Activated T-cell treated with anti-CD3 and anti-CD28 coated beads, Interleukin-2, amount 50 U/mL, for 1 hour (primary cell): ENCODE measurements at regions not wholly inside any gene's neighbourhood (a gene's known extent, or its start where the extent isn't known, plus 50 kb on each side); places are given as distances from the start of the nearest gene placed in this dataset.

Source experiments
- DNase-seq: peaks from one replicate; pipeline ENCODE4 v3.0.0-alpha.2; 2020

- no peak for DNase-seq
Observed at GRCh38 chr7:3235322-3235721, 65.7 kb upstream of the SDK1 start.

- no peak for DNase-seq
Observed at GRCh38 chr7:3236268-3236667, 64.8 kb upstream of the SDK1 start.

- no peak for DNase-seq
Observed at GRCh38 chr7:3238525-3239210, 62.4 kb upstream of the SDK1 start.

- no peak for DNase-seq
Observed at GRCh38 chr7:3239291-3239691, 61.8 kb upstream of the SDK1 start.

- DNase-seq, result no peak
Observed at GRCh38 chr7:3240826-3241430, 60.1 kb upstream of the SDK1 start.

GRCh38 chr7:3241686-3242258 is 59.3 kb upstream of the SDK1 start:
- no peak for DNase-seq

- DNase-seq, result no peak
Observed at GRCh38 chr7:3242398-3242972, 58.6 kb upstream of the SDK1 start.

GRCh38 chr7:3243256-3243655 is 57.8 kb upstream of the SDK1 start:
- DNase-seq, result no peak

- no peak for DNase-seq
Observed at GRCh38 chr7:3243680-3244079, 57.4 kb upstream of the SDK1 start.

GRCh38 chr7:3244241-3244814 is 56.7 kb upstream of the SDK1 start:
- DNase-seq, result no peak

- no peak for DNase-seq
Observed at GRCh38 chr7:3245077-3245476, 56.0 kb upstream of the SDK1 start.

- DNase-seq, result no peak
Observed at GRCh38 chr7:3245721-3246120, 55.3 kb upstream of the SDK1 start.

- no peak for DNase-seq
Observed at GRCh38 chr7:3246127-3246526, 54.9 kb upstream of the SDK1 start.

GRCh38 chr7:3246651-3247050 is 54.4 kb upstream of the SDK1 start:
- no peak for DNase-seq

- DNase-seq, result no peak
Observed at GRCh38 chr7:3250725-3251124, 50.3 kb upstream of the SDK1 start.
